ENCODE measurements at regions not wholly inside any gene's neighbourhood (a gene's known extent, or its start where the extent isn't known, plus 50 kb on each side); places are given as distances from the start of the nearest gene placed in this dataset.

DNA sequence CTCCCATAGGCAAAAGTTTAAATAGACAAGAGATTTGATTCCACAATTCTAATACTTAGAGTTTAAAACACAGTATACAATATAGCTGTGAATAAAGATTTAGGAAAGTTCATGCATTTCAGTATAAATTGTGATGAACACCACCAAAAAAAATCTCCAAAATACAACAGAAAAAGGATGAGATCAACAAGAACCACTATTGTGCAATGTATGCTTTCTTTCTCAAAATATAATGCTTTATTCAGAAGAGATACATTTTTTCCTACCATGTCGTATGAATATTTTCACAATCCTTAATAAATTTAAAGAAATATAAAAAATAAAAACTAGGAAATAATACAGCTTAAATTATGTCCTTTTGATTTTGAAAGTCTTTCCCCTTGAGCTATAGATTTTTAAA is 1309.2 kb downstream of the MRPL39 start:
- TF ChIP-seq, protein P1, sequence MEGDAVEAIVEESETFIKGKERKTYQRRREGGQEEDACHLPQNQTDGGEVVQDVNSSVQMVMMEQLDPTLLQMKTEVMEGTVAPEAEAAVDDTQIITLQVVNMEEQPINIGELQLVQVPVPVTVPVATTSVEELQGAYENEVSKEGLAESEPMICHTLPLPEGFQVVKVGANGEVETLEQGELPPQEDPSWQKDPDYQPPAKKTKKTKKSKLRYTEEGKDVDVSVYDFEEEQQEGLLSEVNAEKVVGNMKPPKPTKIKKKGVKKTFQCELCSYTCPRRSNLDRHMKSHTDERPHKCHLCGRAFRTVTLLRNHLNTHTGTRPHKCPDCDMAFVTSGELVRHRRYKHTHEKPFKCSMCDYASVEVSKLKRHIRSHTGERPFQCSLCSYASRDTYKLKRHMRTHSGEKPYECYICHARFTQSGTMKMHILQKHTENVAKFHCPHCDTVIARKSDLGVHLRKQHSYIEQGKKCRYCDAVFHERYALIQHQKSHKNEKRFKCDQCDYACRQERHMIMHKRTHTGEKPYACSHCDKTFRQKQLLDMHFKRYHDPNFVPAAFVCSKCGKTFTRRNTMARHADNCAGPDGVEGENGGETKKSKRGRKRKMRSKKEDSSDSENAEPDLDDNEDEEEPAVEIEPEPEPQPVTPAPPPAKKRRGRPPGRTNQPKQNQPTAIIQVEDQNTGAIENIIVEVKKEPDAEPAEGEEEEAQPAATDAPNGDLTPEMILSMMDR (IDR thresholded peaks at IDR 0.05) = no peak
- no peak for TF ChIP-seq POLR2A (IDR thresholded peaks at IDR 0.05)
